T-helper 1 cell treated with Interleukin-12 subunit alpha and Interleukin-12 subunit beta and Interleukin-4 antibody, amounts not matched to agents 30 μg/mL and 1 μg/mL, for 36 hours (primary cell): ENCODE measurements at regions not wholly inside any gene's neighbourhood (a gene's known extent, or its start where the extent isn't known, plus 50 kb on each side); places are given as distances from the start of the nearest gene placed in this dataset.
"Not testable (repeated sequence)": the region's sequence is repeated elsewhere in the genome, so short reads cannot be mapped to it uniquely, and the experiment has no call there.

Experiments
- H3K27ac Mint-ChIP-seq: one replicate; pipeline ENCODE4 v1.8.0; 2021; ENCODE audit warnings: mild to moderate bottlenecking, mixed read lengths
- H3K27me3 Mint-ChIP-seq: one replicate; pipeline ENCODE4 v1.8.0; 2021; ENCODE audit warnings: low read depth, mixed read lengths
- H3K36me3 Mint-ChIP-seq: one replicate; pipeline ENCODE4 v1.8.0; 2021; ENCODE audit warnings: low read depth, mixed read lengths
- H3K4me1 Mint-ChIP-seq: one replicate; pipeline ENCODE4 v1.8.0; 2021; ENCODE audit warnings: low read depth, mixed read lengths
- H3K4me3 Mint-ChIP-seq: one replicate; pipeline ENCODE4 v1.8.0; 2021; ENCODE audit warnings: mild to moderate bottlenecking, moderate library complexity, mixed read lengths
- H3K9me3 Mint-ChIP-seq: one replicate; pipeline ENCODE4 v1.8.0; 2021; ENCODE audit warnings: mixed read lengths

- Mint-ChIP-seq H3K27me3 (peaks cover 6% of the 10 kb centered on the region), H3K4me1 (no peaks in the 10 kb centered on the region), H3K36me3 (no peaks in the 10 kb centered on the region)
Observed at GRCh38 chr10:45147000-45147399, 146.3 kb downstream of the ZNF22 start.

DNA sequence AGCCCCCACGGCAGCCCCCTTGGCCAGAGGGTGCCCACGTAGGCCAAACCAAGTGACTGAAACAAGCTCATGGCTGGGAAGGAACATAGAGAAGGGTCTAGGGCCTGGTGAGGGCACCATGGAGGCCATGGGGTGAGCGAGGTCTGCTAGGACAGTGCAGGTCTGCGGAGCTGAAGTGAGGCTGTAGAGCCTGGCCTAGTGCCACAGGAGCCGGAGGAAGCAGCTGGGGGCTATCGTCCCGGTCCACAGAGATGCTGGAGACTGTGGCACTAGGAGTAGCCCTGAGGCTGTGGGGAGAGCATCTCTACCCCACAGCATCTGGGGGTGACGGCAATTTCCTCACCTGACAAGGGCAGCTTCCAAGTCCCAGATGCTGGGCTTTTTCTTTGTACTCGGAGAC lies 150.3 kb downstream of the ZNF22 start:
- Mint-ChIP-seq H3K27me3 (no peaks in the 10 kb centered on the region), H3K4me3 (no peak overlapping the region), H3K4me1 (no peaks in the 10 kb centered on the region), H3K36me3 (no peaks in the 10 kb centered on the region), H3K9me3 (no peaks in the 10 kb centered on the region), H3K27ac (no peak overlapping the region)

More at GRCh38 chr10:45147000-45147399, 146.3 kb downstream of the ZNF22 start:
- Mint-ChIP-seq H3K4me3 (no peak overlapping the region), H3K9me3 (no peaks in the 10 kb centered on the region), H3K27ac (no peak overlapping the region)

DNA sequence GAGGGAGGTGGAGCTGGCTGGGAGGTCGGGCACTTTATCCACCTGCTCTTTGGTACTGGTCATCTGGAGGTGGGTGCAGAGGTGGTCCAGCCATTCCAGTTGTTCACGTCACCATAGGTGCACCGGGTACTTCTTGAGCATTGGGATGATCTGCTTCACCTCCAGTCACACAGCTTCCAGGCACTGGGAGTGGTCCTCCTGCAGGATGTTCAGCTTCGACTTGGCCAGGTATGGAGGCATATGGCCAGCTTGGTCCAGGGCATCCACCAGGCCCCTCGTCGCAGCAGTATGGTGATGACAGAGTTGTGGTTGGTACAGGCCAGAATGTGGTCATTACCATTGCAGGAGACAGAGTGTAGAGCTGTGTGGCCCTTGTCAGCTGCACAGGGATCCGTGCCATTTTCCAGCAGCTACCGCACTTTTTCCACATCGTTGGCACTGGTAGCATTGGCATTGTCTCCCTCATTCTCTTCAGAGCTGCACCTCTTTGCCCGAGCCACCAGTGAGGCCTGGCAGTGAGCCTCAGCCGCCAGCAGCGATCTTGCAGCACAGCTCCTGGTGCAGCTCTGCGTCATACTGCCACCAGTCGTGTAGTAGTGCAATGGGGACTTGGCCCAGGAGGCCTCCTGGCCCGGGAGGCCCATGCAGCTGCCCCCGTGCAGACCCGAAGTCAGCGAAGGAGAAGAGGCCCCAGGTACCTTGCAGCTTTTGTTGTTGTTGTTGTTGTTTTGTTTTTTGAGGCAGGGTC lies 150.9 kb downstream of the ZNF22 start:
- Mint-ChIP-seq H3K9me3 (no peaks in the 10 kb centered on the region), H3K36me3 (no peaks in the 10 kb centered on the region), H3K4me1 (no peaks in the 10 kb centered on the region), H3K27me3 (no peaks in the 10 kb centered on the region), H3K4me3 (no peak overlapping the region), H3K27ac (no peak overlapping the region)

GRCh38 chr10:45152726-45153125 lies 152.0 kb downstream of the ZNF22 start:
- Mint-ChIP-seq H3K4me1 (no peaks in the 10 kb centered on the region), H3K27ac (no peak overlapping the region), H3K27me3 (peaks cover under 1% of the 10 kb centered on the region), H3K4me3 (no peak overlapping the region), H3K36me3 (no peaks in the 10 kb centered on the region), H3K9me3 (no peaks in the 10 kb centered on the region)

DNA sequence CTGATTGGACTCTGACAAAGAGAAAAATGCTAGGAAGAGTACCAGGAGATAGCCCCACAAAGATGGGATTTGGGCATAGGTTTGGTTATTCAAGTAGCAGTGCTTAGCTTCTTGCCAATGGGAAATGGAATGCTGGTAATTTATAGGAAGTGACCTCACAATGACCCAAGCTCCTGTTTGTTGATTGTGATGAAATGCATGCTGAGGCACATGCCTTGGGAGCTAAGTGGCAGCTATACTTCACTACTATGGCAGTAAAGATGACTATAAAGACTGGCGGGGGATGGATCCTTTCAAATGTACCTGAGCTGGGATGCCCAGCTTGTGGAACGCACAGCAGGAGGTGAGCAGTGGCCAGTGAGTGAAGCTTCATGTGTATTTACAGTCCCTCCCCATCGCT lies 153.8 kb downstream of the ZNF22 start:
- H3K4me3 Mint-ChIP-seq, result no peak overlapping the region
- no peaks in the 10 kb centered on the region for H3K9me3 Mint-ChIP-seq
- H3K36me3 Mint-ChIP-seq, result no peaks in the 10 kb centered on the region
- H3K27me3 Mint-ChIP-seq, result peaks cover 11% of the 10 kb centered on the region
- H3K4me1 Mint-ChIP-seq, result no peaks in the 10 kb centered on the region
- H3K27ac Mint-ChIP-seq, result no peak overlapping the region

GRCh38 chr10:45155784-45156183 lies 155.1 kb downstream of the ZNF22 start:
- no peaks in the 10 kb centered on the region for H3K36me3 Mint-ChIP-seq
- H3K27me3 Mint-ChIP-seq, result peaks cover 11% of the 10 kb centered on the region
- H3K4me1 Mint-ChIP-seq, result no peaks in the 10 kb centered on the region
- no peak overlapping the region for H3K27ac Mint-ChIP-seq
- H3K9me3 Mint-ChIP-seq, result no peaks in the 10 kb centered on the region
- H3K4me3 Mint-ChIP-seq, result no peak overlapping the region

DNA sequence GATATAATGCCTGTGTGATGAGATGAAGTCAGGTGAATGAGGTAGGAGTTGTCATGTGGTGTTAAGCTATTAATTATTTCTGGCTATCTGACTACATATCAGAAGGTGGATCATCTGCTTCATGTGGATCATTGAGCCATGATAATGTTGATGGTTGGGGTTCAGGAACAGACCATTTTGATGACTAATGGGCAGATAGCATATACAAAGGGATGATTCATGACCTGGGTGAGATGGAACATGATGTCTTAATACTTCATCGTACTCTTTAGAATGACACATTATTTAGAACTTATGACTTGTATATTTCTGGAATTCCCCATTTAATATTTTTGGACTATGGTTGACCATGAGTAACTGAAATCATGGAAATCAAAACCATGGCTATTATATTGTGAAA lies 155.1 kb downstream of the OR13A1 start:
- H3K36me3 Mint-ChIP-seq, result no peaks in the 10 kb centered on the region
- peaks cover 26% of the 10 kb centered on the region for H3K27me3 Mint-ChIP-seq
- H3K27ac Mint-ChIP-seq, result no peak overlapping the region
- H3K9me3 Mint-ChIP-seq, result no peaks in the 10 kb centered on the region
- H3K4me3 Mint-ChIP-seq, result no peak overlapping the region
- no peaks in the 10 kb centered on the region for H3K4me1 Mint-ChIP-seq

DNA sequence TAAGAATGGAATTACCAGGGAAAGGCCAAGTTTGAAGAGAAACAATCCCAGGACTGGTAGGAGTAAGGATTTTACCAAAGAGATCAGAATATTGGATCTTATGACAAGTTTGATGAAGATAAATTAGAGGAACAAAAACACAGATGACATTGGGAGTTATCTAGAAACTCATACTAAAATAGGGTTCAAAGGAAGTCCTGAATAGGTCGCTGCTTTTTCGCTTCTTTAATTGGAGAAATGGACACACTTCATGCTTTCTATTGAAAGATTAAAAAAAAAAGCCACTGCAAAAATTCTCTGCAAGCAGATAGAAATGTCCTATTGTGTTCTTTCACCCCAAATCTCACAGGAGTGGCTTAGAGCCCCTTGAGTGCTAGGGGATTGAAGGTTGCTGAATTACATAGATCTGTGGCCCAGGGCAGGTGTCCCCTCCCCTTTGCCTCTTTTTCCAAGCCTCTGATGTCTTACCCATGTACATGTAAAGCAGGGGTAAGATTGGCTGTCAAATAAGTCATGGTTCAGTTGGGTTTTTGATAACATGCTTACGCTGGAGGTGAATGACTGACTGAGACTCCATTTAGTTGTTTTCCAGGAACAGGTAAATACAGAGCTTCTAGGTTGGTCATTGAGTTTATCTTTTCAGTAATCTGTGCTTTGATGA lies 152.0 kb downstream of the OR13A1 start:
- Mint-ChIP-seq H3K27ac (no peak overlapping the region), H3K27me3 (peaks cover 23% of the 10 kb centered on the region), H3K4me1 (no peaks in the 10 kb centered on the region), H3K9me3 (no peaks in the 10 kb centered on the region), H3K4me3 (no peak overlapping the region), H3K36me3 (no peaks in the 10 kb centered on the region)

GRCh38 chr10:45175520-45176118 lies 139.8 kb downstream of the OR13A1 start:
- H3K27ac Mint-ChIP-seq, H3K4me3 Mint-ChIP-seq, H3K9me3 Mint-ChIP-seq, H3K4me1 Mint-ChIP-seq, H3K36me3 Mint-ChIP-seq: not testable (repeated sequence)
- peaks cover 20% of the 10 kb centered on the region for H3K27me3 Mint-ChIP-seq

DNA sequence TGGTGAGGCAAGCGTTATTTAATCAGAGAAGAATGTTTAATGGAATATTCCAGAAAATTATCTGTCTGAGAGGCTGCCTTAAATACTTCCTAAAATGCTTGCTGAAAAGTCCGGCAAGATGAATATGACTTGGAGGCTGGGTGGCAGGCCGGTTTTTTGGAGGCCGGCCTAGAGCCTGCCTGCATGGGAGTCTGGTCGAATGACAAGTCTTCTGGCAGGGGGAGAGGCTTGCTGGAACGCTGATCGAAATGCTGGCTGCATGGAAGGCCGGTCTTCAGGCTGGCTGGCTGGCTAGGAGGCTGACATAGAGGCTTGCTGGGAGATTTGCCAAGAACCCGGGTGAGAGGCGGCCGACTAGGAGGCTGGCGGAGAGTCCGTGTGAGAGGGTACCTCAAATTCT lies 135.7 kb downstream of the OR13A1 start:
- no peak overlapping the region for H3K4me3 Mint-ChIP-seq
- H3K4me1 Mint-ChIP-seq, result no peaks in the 10 kb centered on the region
- peaks cover 3% of the 10 kb centered on the region for H3K27me3 Mint-ChIP-seq
- no peaks in the 10 kb centered on the region for H3K36me3 Mint-ChIP-seq
- no peak overlapping the region for H3K27ac Mint-ChIP-seq
- no peaks in the 10 kb centered on the region for H3K9me3 Mint-ChIP-seq

DNA sequence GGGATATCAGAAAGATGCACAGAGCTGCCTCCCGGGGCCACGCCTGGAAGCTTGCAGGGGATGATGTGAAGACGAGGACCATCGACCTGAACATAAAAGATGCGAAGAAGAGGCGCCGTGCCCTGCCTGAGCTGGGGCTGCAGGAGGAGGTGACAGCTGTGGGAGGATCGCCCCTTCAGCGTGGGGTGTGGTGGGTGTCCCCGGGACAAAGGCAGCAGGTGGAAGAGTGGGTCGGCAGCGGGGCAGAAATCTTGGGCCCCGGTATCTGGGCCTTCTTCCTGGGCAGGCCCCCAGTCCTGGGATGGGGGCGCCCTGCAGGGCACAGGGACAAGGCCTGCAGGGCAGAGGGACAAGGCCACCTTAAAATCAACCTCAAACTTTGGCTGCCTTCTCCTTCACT lies 134.9 kb downstream of the OR13A1 start:
- Mint-ChIP-seq H3K36me3 (no peaks in the 10 kb centered on the region), H3K4me3 (no peak overlapping the region)

GRCh38 chr10:45180946-45181875 lies 134.2 kb downstream of the OR13A1 start:
- H3K4me3 Mint-ChIP-seq, result no peak overlapping the region
- H3K4me1 Mint-ChIP-seq, result no peaks in the 10 kb centered on the region
- H3K36me3 Mint-ChIP-seq, result no peaks in the 10 kb centered on the region
- no peaks in the 10 kb centered on the region for H3K27me3 Mint-ChIP-seq
- no peaks in the 10 kb centered on the region for H3K9me3 Mint-ChIP-seq
- no peak overlapping the region for H3K27ac Mint-ChIP-seq

More for the DNA sequence above, 134.9 kb downstream of the OR13A1 start:
- no peak overlapping the region for H3K27ac Mint-ChIP-seq
- peaks cover under 1% of the 10 kb centered on the region for H3K27me3 Mint-ChIP-seq
- H3K9me3 Mint-ChIP-seq, result no peaks in the 10 kb centered on the region
- H3K4me1 Mint-ChIP-seq, result no peaks in the 10 kb centered on the region

- no peak overlapping the region for H3K4me3 Mint-ChIP-seq
- H3K27me3 Mint-ChIP-seq, result no peaks in the 10 kb centered on the region
- H3K4me1 Mint-ChIP-seq, result no peaks in the 10 kb centered on the region
Observed at GRCh38 chr10:45183174-45183573, 132.2 kb downstream of the OR13A1 start.

DNA sequence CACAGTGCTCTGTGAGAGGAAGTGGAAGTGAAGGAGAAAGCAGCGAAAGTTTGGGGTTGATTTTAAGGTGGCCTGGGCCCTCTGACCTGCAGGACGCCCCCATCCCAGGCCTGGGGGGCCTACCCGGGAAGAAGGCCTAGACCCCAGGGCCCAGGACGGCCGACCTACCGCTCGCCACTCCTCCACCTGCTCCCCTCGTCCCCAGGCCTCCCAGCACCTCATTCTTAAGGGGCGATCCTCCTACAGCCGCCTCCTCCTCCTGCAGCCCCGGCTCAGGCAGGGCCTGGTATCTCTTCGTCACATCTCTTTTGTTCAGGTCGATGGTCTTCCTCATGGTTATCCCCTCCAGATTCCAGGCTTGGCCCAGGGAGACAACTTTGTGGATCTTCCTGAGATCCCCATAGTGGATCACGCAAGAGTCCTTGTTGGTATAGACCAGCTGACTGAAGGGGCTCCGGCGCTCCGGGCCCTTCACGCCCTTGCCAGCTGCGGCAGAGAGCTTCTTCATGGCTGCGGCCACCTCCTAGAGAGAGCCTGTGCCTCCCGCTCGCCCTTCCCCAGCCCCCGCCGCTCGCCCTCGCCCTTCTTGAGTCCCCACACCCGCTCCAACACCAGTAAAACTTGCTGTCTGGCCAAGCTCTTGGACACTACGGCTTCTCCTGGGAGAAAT lies 117.5 kb downstream of the OR13A1 start:
- H3K4me3 Mint-ChIP-seq, result no peak overlapping the region
- no peak overlapping the region for H3K27ac Mint-ChIP-seq
- no peaks in the 10 kb centered on the region for H3K9me3 Mint-ChIP-seq
- no peaks in the 10 kb centered on the region for H3K4me1 Mint-ChIP-seq
- no peaks in the 10 kb centered on the region for H3K27me3 Mint-ChIP-seq
- no peaks in the 10 kb centered on the region for H3K36me3 Mint-ChIP-seq

More at GRCh38 chr10:45183174-45183573, 132.2 kb downstream of the OR13A1 start:
- no peaks in the 10 kb centered on the region for H3K36me3 Mint-ChIP-seq
- H3K27ac Mint-ChIP-seq, result no peak overlapping the region
- H3K9me3 Mint-ChIP-seq, result no peaks in the 10 kb centered on the region
